GM21515 (cell line): ENCODE measurements at regions not wholly inside any gene's neighbourhood (a gene's known extent, or its start where the extent isn't known, plus 50 kb on each side); places are given as distances from the start of the nearest gene placed in this dataset.

ENCODE experiments used
- ATAC-seq: cut with Tn5 transposase; IDR thresholded peaks from one replicate; pipeline ENCODE4 v1.9.1; 2021; ENCODE audit not compliant: unreplicated experiment

DNA sequence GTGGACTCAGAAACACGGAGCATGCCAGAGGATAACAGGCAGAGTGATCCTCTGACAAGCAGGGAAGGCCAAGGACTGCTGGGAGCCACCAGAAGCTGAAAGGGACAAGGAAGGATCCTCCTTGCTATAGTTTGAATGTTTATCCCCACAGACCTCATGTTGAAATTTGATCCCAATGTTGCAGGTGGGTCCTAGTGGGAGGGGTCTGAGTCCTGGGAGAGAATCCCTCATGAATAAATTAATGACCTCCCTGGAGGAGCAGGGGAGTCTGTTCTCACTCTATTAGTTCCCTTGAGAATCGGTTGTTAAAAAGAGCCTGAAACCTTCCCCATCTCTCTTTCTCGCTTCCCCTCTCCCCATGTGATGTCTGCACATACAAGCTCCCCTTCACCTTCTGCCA, 124.4 kb downstream of the FBXO15 start:
- no peak for ATAC-seq

DNA sequence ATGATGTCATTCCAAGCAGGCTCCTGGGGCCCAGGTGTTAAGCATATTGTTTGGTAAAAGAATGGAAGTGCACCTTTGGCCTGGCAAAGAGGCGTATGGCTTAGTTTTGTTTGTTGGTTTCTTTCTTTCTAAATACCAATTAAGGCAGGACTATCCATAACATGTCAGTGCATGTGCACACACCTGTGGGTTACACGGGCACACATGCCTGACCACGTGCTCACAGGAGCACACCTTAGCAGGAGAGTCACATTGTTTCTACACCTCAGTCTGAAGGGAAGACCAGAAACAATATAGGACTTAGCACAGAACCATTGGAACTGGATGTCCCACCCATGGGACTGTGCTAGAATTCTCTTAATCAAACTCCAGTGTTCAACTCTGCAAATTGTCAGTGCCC, 127.8 kb downstream of the FBXO15 start:
- no peak for ATAC-seq

DNA sequence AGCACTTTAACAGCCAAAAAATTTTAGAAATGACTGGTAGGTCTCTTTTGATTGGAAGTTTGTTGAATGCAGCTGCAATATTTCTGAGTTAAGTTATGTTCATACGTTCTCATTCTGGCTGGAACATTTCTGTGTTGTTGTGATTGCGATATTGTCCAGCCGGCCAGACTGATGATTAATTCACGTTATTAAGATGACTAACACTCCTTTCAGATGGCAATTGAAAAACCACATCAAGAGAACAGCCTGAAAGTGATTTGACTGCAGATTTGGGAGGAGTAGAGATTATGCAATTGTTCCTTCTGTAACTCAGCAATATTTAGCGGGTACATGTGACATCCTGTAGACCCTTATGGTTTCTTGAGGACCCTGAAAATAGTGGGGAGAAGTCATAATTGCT, 133.7 kb downstream of the FBXO15 start:
- no peak for ATAC-seq

DNA sequence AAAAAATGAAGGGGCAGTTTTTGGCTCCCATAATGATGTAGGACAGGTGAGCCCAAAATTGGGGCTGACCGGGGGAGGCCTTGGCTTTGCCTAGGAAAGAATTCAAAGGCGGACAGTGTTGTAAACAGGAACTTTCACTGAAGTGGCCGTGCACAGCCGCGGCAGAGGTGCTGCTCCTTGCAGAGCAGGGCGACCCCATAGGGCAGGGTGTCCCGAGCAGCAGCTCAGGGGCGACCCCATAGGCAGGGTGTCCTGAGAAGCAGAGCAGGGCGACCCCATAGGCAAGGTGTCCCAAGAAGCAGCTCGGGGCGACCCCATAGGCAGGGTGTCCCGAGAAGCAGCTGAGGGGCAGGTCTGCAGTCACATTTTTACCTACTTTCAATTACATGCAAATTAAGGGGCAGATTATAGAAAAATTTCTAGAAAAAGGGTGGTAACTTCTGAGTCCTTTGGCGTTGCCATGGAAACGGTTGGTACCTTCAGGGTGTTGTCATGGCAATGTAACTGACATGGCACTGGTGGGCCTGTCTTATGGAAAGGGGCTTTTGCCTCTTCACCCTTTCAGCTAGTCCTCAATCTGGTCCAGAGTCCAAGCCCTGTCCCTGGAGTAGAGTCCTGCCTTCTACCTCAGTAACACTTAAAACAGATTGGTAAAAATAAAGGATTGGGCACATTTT, 134.5 kb downstream of the FBXO15 start:
- no peak for ATAC-seq

DNA sequence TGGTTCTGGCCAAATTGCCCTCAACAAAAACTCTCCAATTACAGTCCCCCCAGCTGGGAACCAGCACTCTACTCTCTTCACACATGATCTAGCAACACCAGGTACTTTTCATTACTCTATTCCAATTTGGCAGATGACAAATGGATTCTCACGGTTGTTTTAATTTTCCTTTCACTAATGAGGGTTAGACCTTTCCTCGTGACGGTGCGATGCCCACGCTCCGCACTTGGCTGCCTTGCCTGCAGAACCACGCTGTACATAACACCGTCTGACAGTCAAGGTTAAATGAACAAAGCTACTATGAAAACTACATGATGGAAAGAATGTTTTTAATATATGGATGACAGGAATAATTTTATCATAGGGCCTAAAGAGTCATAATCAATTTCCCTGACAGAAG, 141.5 kb downstream of the FBXO15 start:
- ATAC-seq: no peak

DNA sequence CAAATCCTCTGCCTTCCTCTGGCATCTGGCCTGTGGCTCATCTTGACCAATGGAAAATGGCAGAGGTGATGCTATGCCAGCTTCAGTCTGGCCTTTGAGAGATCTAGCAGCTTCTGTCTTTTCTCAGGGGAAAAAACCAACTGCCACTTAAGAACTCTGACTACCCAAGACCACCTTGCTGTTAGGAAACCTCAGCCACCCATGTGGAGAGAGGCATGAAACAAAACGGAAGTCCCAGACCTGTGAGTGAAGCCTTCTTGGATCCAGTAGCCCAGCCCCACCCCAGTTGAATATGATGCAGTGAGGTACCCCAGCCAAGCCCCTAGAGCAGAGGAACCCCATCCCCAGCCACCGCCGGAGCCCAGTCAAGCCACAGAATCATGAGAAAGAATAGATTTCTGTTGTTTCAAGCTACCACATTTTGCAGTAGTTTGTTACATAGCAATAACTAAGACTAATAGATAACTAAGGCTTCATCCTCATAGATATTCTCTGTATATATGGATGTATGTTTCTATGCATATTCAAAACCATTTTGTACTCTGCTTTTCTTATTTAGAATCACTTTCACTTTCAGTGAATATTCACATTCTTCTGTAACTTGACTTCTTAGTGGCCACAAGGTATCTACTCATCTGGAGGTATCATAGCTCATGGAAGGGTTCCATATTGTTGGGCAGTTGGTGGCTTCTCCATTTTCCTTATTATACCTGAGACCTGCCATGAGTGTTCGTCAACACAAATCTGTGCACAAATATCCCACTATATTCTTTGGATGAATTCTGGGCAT, 142.1 kb downstream of the FBXO15 start:
- no peak for ATAC-seq

DNA sequence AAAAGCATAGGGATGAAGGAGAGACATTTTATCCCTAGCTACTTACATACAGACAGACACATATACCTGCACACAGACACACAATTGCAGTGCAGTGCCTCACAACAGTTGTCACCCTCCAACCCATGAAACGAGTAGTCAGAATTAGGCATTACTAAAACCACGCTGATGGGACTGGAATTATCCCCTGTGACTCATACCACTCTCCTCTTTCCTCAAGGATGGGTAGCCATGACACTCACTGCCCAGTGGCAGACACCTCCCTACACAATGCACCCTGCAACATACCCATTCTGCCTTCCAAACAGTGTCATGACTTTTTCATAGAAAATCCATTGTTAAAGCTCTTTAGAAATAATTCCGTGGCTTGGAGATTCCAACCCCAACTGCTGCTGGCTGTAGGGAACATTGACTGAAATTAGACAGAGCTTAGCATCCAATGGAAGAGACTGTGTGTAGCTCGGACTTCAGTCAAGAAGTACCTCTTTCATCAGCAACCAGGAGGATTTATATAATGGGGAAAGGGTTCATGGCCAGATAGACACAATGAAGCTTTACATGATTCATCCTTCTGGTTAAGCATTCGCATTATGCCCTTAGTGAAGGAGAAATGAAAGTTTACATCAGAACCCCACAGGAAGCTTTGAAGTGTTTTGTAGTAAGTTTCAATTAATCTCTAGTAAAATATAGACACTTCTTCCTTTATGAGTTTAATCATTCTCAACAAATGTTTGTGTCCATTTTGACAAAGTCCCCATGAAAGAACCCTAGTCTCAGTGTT, 155.2 kb downstream of the FBXO15 start:
- no peak for ATAC-seq

DNA sequence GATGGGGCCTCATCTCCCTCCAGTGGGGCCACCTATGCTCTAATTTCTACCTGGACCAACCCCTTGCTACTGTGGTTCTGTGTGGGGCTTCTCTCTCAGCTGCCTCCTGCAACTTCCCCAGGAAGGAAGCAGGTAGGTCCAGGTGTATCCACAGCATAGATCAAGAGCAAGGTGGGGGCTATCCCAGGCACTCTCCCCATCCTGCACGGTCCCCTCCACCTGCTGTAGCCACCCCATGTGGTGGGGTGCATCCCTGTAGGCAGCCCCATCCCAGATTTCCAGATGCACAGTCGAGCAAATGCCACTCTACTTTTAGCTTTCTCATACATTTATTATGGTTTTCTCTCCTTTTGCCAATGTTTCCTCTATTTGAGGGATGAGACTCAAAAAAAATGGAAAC, 156.1 kb downstream of the FBXO15 start:
- ATAC-seq: no peak

DNA sequence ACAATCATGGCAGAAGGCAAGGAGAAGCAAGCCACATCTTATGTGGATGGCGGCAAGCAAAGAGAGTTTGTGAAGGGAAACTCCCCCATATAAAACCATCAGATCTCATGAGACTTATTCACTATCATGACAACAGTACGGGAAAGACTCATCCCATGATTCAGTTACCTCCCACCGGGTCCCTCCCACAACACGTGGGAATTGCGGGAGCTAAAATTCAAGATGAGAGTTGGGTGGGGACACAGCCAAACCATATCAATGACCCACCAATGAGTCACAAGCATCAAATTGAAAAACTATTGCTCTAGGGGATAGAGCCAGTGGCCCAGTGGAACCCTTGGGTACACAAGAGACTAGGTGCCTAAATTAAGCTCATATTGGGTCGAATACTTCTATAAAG, 157.4 kb downstream of the FBXO15 start:
- ATAC-seq: no peak

DNA sequence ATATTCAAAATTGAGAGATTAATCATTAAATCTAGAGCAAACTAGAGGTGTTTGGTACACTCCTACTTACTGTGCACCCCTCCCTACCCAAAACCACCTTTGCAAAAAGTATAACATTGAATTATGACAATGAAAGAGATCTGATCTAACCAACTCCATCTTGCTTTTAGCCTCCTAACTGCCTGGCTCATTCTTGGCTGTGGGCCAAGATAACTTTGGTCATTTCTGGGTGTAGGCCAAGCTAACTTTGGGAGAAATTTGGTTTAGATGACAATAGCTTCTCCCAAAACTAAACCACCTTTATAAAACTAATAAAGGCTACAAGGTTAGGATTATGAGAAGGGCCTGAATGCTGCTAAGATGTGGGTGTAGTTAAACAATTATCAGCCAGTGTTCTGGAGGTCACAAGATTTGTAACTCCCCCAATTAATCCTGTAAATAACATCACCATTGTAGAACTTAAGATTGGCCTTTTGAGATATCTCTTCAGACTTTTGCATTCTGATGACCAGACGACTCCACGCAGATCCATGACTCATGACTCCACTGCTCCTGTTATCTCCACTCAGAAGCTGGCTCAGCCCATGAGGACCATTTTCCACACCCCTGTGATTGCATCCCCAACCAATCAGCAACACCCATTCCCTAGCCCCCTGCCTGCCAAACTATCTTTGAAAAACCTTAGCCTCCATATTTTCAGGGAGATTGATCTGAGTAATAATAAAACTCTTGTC, 160.2 kb downstream of the FBXO15 start:
- no peak for ATAC-seq

DNA sequence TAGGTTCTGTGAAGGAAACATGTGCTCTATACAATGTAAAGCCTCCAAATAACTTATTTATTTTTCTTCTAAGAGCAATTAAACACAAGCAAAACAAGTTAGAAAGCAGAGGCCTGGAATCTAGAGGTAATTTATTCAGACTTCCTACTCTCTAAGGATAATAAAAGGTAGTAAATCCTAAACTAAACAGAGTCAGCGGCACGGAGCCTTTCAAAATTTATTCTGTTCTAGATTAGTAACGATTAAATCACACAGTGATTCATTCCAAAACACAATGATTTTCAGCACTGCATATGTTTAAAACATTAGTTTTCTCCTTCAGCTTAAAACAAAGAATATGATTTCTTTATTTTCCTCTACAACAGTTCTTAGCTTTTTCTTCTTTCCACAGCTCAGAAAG, 160.9 kb downstream of the FBXO15 start:
- no peak for ATAC-seq

DNA sequence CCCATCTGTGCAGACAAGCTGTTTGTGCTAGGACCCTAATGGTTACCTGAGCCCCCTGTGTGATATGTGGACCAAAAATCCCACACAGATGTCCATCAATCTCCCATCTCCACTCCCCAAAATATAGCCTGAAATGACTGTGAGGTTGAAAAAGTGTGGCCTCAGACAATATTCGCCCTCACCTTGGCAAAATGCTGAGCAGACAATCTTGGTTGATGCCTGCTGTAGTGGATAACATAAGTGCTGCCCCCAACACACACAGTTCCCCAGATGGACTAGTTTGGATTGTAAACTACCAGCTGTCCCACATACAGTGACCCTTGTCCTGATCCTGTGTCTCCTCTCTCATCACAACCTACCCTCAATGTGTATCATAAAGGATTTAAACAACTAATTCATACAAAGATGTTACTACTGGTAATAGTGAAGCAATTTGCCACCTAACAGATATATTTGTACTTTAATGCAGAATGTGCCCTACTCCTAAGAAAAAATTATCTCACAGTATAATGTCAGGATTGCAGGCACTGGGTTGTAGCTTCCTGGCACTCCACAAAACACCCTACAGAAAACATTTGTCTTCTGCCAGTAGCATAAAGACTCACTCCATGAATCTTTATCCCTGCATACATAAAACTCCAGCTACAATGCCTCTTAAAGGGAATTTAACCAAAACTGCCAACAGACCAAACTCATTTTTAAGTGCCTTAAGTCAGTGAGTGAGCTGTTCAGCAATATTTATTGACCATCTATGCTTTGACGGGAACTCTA, 161.6 kb downstream of the FBXO15 start:
- ATAC-seq: no peak

DNA sequence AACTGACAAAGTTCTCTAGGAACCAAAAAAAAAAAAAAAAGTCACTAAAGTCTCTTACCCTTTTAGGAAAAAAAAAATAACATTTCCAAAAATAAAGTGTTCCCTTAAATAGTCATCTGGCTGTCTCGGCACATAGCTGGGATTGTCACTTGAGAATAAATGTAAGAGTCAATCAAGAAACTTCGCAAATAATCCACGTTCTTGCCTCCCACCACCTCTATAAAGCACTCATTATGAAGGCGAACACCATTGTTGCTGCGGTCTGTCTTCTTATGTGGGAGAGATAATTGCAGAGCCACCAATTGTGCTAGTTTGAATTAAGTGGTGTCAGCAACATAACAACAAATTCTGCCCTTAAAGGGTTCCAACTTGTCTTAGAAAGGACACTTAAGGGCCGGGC, 163.7 kb downstream of the FBXO15 start:
- no peak for ATAC-seq

DNA sequence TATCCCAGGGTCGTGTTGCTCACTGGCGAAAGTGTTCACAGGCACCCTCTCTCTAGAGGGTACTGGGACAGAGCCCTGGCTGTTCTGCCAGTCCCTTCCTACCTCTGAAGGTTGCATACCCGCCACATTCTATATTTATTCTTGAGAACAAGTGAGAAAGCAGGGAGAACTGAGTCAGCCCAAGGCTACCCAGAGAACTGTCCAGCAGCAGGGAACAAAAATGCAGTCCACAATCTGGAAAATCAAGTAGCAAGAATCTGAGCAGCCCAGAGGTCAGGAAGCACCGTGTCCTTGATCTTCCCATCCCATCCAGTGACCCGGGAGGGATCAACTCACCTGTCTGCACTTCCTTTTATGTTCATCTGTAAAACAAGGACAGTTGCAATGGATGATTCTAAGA, 164.1 kb downstream of the FBXO15 start:
- no peak for ATAC-seq

DNA sequence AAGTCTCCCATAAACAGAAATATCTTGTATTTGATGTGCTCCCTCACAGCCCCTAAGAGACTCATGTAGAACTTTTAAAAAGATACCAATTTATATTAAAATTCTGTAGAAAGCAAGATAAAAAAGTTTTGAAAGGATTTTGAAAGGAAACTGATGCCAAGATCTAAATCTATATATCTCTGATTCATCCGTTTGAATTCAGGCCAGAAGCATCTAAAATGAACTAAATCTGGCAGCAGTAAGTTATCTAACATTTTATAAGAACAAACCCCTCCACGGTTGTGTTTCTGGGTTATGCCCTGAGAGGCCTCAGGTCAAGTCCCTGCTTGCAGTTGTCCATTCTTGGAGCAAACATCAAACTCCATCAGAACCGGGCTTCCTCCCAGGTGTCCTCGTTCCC, 165.8 kb downstream of the FBXO15 start:
- no peak for ATAC-seq

DNA sequence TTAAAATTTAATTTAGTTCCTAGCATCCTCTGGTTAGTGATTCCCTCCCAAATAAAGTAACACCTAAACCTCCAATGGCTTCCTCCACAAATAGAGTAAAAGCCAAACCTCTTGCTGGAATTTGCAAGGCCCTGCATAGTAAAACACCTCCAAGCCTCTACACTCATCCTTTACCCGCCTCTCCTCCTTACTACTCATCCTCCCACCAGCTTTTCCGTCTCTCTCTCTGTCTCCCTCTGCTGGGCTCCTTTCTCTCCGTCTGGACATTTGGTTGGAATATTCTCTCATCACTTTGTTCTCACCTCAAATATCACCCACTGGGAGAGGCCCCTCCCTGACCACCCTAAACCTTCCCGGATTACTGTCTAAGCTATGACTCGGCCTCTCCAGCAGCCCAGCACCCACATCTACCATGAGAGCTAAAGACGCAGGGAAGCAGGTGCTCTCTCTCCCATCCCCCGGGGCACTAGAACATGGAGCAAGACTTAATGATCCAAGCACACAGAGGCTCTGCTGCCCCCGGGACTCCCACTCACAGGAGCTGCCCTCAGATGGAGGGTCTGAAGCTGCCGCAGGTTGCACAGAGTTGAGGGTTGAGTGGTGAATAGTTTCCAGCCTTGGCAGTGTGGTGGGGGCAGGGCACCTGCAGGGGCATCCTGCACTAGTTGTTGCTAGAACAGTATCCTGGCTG, 167.2 kb downstream of the FBXO15 start:
- ATAC-seq: no peak

DNA sequence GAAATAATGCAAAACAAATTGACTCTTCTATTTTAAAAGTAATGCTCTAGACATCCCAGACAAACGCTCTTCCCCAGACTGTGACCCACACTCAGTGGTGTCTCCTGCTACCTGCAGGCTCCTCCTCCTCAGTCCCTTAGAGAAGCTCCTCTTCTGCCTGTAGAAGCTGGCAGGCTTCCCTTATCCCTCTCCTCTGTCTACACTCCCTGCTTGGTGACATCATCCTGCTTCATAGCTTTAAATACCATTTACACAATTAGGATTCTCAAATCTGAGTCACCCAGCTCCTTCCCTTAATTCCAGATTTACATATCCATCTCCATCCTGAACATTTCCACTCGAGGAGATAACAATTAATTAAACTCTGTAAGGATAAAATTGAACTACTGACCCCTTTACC, 167.9 kb downstream of the FBXO15 start:
- no peak for ATAC-seq

DNA sequence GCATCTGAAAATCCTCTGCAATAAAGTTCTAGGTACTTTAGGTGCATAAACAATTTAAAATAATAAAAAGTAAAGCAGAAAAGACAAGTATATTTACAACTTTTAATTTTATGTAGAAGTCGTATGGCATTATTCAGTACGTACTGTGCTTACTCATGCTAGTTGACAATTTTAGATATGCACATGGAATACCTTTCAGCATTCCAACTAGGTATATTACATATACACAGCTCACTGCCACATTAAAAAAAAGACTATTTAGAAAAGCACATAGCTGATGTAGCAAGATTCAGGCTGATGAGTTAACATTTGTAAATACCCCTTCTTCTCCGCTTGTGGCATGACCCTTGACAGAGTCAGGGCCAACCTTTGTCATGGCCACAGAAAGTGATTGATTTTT, 171.2 kb downstream of the FBXO15 start:
- ATAC-seq: no peak

DNA sequence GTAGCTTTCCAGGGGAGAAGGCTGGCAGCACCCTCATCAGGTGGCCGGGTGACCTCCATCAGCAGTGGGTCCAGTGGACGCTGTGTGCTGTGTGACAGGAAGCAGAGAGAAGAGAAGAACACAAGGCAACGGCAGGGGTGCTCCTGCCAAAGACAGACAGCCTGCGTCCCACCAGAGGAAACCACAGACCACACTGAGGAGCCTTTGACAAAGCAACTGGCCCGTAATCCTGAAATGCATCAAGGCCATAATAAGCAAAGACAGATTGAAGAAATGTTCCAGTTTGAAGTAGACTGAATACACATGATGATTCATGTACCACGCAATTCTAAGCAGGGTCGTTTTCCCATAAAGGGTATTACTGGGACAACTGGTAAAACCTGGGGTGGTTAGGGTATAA, 172.4 kb downstream of the FBXO15 start:
- ATAC-seq: no peak

DNA sequence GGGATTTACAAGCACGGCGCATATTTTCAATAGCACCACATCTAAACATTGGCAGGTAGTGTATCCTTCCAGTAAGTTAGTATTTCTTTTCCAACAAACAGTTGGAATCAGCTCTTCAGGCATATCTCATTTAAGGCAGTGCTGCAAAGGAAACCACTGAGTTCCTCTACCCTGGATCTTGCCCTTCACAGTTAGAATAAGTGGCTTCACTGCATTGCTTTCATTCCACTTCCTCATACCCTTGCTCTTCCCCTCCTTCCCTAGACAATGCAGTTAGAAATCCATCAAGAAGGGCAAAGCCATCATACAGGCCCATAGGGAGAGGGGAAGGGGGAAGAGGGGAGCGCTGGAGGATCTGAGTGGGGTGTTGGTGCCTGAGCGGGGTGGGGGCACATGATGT, 173.7 kb downstream of the FBXO15 start:
- no peak for ATAC-seq
